Cardiac fibroblast (primary cell): ENCODE measurements at regions not wholly inside any gene's neighbourhood (a gene's known extent, or its start where the extent isn't known, plus 50 kb on each side); places are given as distances from the start of the nearest gene placed in this dataset.
"Not testable (repeated sequence)": the region's sequence is repeated elsewhere in the genome, so short reads cannot be mapped to it uniquely, and the experiment has no call there.

Experiments
- DNase-seq, 2 donors: peaks; one replicate each; pipeline versions ENCODE4 v3.0.0 to v3.0.0-alpha.2; 2010; ENCODE audit warnings: low read depth in 2 of 2
- H3K4me3 ChIP-seq, 2 donors: replicated peaks in 1 of 2; 1 replicate in 1 of 2; 2 replicates in 1 of 2; pipeline ENCODE4 v1.5.1; 2011; ENCODE audit warnings: low read depth in 2 of 2, low read length in 2 of 2, mild to moderate bottlenecking in 2 of 2, moderate library complexity in 1 of 2
- CTCF ChIP-seq: IDR thresholded peaks from one replicate; pipeline ENCODE4 v1.5.1; 2011; ENCODE audit warnings: low read depth, mild to moderate bottlenecking, low read length, inconsistent platforms

DNA sequence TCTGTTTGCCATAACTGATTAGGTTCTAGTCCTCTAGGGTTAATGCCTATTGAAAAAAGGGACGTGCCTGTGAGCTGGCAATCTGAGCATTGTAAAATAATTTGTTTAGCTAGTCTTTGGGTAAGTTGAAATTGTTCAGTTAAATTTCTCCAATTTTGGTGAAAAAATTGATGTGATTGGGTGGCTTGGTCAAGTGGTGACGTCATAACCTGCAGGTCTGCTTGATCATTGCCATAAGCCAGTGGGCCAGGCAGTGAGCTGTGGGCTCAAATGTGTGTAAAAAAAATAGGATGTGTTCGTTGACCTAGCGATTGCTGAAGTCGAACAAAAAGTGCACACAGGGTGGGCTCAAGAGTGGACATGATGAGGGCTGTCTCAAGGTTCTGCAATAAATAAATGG is 193.3 kb downstream of the ZC4H2 start:
- no peak overlapping the region for H3K4me3 ChIP-seq
- no peak for DNase-seq
- no peak for TF ChIP-seq CTCF

- TF ChIP-seq CTCF: no peak
- no peak overlapping the region for H3K4me3 ChIP-seq
Observed at GRCh38 chrX:64758047-64758446, 218.2 kb downstream of the ZC4H2 start.

DNA sequence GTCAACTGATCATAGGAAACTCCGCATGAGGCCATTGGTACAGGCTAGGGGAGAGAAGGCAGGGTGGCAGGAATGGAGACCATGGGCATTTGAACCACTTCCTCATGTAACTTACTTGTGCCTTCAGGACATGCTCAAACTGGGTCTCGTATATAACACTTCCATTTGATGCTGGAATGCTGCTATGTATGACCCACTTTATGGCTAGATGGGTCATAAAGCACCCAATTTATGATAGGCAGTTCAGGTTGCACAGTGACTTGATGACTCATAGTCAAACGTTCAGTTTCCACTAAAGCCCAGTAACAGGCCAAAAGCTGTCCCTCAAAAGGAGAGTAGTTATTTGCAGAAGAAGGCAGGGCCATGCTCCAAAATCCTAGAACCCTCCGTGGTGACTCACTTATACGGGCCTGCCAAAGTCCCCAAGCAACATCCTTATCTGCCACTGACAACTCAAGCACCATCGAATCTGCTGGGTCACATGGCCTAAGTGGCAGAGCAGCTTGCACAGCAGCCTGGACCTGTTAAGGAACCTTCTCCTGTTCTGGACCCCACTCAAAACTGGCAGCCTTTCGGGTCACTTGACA is 236.4 kb downstream of the ZC4H2 start:
- H3K4me3 ChIP-seq: no peak overlapping the region
- no peak for TF ChIP-seq CTCF
- no peak for DNase-seq

More at GRCh38 chrX:64758047-64758446, 218.2 kb downstream of the ZC4H2 start:
- no peak for DNase-seq

GRCh38 chrX:64698317-64698716 is 277.9 kb downstream of the ZC4H2 start:
- H3K4me3 ChIP-seq: no peak overlapping the region
- no peak for DNase-seq
- TF ChIP-seq CTCF: no peak

DNA sequence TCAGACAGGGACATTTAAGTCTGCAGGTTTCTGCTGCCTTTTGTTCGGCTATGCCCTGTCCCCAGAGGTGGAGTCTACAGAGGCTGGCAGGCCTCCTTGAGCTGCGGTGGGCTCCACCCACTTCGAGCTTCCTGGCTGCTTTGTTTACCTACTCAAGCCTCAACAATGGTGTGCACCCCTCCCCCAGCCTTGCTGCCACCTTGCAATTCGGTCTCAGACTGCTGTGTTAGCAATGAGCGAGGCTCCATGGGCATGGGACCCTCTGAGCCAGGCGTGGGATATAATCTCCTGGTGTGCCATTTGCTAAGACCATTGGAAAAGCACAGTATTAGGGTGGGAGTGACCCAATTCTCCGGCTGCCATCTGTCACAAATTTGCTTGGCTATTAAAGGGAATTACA is 280.9 kb downstream of the ZC4H2 start:
- H3K4me3 ChIP-seq: not testable (repeated sequence)

GRCh38 chrX:64662876-64663275 is 267.6 kb upstream of the MTMR8 start:
- TF ChIP-seq CTCF: no peak
- H3K4me3 ChIP-seq: no peak overlapping the region
- DNase-seq: no peak

More for the DNA sequence above, 280.9 kb downstream of the ZC4H2 start:
- DNase-seq: not testable (repeated sequence)

DNA sequence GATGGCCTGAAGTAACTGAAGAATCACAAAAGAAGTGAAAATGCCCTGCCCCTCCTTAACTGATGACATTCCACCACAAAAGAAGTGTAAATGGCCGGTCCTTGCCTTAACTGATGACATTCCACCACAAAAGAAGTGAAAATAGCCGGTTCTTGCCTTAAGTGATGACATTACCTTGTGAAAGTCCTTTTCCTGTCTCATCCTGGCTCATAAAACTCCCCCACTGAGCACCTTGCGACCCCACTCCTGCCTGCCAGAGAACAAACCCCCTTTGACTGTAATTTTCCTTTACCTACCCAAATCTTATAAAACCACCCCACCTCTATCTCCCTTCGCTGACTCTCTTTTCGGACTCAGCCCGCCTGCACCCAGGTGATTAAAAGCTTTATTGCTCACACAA is 262.0 kb upstream of the MTMR8 start:
- not testable (repeated sequence) for H3K4me3 ChIP-seq, DNase-seq

- peak; percentile 6 for TF ChIP-seq CTCF
- no peak overlapping the region for H3K4me3 ChIP-seq
- peak in 1 of 2 donors; percentile 0 for DNase-seq
Observed at GRCh38 chrX:64642482-64642881, 247.2 kb upstream of the MTMR8 start.
